ENCODE measurements at regions not wholly inside any gene's neighbourhood (a gene's known extent, or its start where the extent isn't known, plus 50 kb on each side); places are given as distances from the start of the nearest gene placed in this dataset.

GRCh38 chr2:122145856-122146255 is 390.4 kb downstream of the TSN start:
- DNase-seq (ENCODE audit: low spot score), result no peak
- no peak overlapping the region for H3K27ac ChIP-seq

DNA sequence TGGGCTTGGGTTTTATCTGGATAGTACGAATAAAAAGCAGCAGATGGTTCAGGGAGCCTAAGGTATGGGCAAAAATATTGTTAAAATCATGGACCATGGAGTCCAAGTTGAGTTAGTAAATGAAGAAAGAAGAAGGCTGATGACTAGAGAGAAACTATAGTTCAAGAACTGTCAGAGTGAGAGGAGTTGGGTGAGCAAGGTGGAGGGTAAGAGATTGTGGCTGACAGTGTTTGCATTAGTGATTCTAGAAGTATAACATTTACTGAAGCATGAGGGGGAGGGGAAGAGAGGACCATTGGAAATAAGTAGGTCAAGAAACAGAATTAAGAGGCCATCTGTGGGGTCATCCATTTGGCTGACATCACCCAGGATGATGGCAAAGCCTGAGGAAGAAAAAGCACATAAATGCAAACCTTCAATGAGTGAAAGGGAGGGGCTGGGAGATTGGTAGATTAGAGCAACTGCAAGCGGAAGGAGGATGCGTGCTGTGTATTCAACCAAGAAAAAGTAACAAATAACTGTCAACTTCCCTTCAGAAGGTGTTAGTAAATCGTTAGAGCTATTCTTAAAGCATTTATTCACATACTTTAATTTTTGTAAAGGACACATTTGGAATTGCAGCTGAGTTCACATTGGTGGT is 392.8 kb downstream of the TSN start:
- ATAC-seq (ENCODE audit: insufficient number of reproducible peaks, low FRiP score, low read depth) (no peak), DNase-seq (ENCODE audit: low spot score) (no peak)
- Histone ChIP-seq H3K9me3 (no peaks in the 10 kb centered on the region), H3K4me3 (no peak overlapping the region), H3K27me3 (replicated peaks; ENCODE audit: insufficient read depth) (no peaks in the 10 kb centered on the region), H3K36me3 (no peaks in the 10 kb centered on the region), H3K4me1 (ENCODE audit: control insufficient read depth in 1 of 2, low read depth in 2 of 2) (no peaks in the 10 kb centered on the region), H3K27ac (no peak overlapping the region)
- no peak for TF ChIP-seq CTCF (IDR thresholded peaks at IDR 0.05)

More at GRCh38 chr2:122145856-122146255, 390.4 kb downstream of the TSN start:
- Histone ChIP-seq H3K36me3 (no peaks in the 10 kb centered on the region), H3K4me3 (no peak overlapping the region), H3K27me3 (replicated peaks; ENCODE audit: insufficient read depth) (no peaks in the 10 kb centered on the region), H3K9me3 (no peaks in the 10 kb centered on the region), H3K4me1 (ENCODE audit: control insufficient read depth in 1 of 2, low read depth in 2 of 2) (no peaks in the 10 kb centered on the region)
- ATAC-seq (ENCODE audit: insufficient number of reproducible peaks, low FRiP score, low read depth), result no peak
- no peak for TF ChIP-seq CTCF (IDR thresholded peaks at IDR 0.05)

DNA sequence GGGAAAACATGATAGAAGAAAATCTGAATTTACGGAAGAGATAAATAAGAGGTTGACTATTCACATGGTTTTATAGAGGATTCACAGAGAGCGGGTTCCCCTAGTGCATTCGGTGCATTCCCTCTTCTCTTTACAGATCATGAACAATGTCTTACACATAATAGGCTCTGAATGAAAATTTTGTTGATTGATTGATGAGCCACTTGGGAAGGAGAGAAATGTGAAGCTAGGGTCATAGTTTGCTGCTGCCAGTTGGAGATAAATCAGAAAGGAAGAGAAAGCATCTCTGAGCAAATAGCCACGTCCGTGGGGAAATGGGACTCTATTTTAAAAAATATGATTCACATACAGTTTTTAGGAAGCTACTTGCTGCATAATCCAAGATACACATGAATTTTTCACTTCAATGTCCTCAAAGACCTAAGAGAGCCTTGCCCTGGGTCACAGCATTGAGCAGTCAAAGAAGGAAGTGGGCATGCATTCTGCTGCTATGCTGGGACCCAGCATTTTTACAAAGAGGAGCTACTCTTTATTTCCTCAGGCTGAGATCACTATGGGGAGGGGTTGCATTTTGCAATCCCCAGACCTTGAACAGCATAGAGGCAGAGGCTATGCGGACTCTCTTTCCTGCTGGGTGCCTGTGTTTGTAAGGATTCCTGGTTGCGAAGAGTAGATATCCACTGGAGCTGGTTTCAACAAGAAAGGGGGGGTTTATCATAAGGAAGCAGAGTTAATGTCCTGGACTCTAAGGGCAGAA is 395.3 kb downstream of the TSN start:
- ATAC-seq (ENCODE audit: insufficient number of reproducible peaks, low FRiP score, low read depth) (no peak), DNase-seq (ENCODE audit: low spot score) (no peak)

DNA sequence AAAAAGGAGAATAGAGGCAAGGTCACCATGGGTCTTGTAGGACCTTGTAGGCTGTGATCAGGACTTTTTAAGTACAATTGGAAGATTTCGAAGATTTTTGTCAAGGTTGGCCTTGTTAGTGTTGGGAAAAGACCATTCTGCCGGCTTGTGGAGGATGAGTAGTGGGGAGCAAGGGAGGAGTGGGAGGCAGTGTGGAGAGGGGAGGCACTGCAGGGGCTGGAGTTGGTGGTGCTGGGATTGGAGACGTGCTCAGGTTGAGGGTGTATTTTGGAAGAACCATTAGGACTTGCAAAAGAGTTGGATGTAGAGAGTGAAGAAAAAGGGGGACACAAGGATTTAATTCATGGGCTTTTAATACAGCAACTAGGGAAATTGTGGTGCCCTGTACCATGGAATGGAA is 397.1 kb downstream of the TSN start:
- Histone ChIP-seq H3K4me1 (ENCODE audit: control insufficient read depth in 1 of 2, low read depth in 2 of 2) (no peaks in the 10 kb centered on the region), H3K4me3 (no peak overlapping the region), H3K36me3 (no peaks in the 10 kb centered on the region), H3K27ac (no peak overlapping the region), H3K9me3 (no peaks in the 10 kb centered on the region), H3K27me3 (replicated peaks; ENCODE audit: insufficient read depth) (no peaks in the 10 kb centered on the region)
- DNase-seq (ENCODE audit: low spot score), result no peak
- TF ChIP-seq CTCF (IDR thresholded peaks at IDR 0.05), result no peak
- ATAC-seq (ENCODE audit: insufficient number of reproducible peaks, low FRiP score, low read depth), result no peak

More for the DNA sequence above, 395.3 kb downstream of the TSN start:
- Histone ChIP-seq H3K27ac (no peak overlapping the region), H3K9me3 (no peaks in the 10 kb centered on the region), H3K36me3 (no peaks in the 10 kb centered on the region), H3K4me3 (no peak overlapping the region), H3K27me3 (replicated peaks; ENCODE audit: insufficient read depth) (no peaks in the 10 kb centered on the region), H3K4me1 (ENCODE audit: control insufficient read depth in 1 of 2, low read depth in 2 of 2) (no peaks in the 10 kb centered on the region)
- TF ChIP-seq CTCF (IDR thresholded peaks at IDR 0.05), result no peak

GRCh38 chr2:122156176-122156890 is 400.9 kb downstream of the TSN start:
- DNase-seq (ENCODE audit: low spot score), result no peak
- Histone ChIP-seq H3K27ac (no peak overlapping the region), H3K27me3 (replicated peaks; ENCODE audit: insufficient read depth) (no peaks in the 10 kb centered on the region), H3K4me3 (no peak overlapping the region), H3K36me3 (no peaks in the 10 kb centered on the region), H3K9me3 (no peaks in the 10 kb centered on the region), H3K4me1 (ENCODE audit: control insufficient read depth in 1 of 2, low read depth in 2 of 2) (no peaks in the 10 kb centered on the region)
- ATAC-seq (ENCODE audit: insufficient number of reproducible peaks, low FRiP score, low read depth), result no peak
- TF ChIP-seq CTCF (IDR thresholded peaks at IDR 0.05), result no peak
